GM19397 (cell line): ENCODE measurements at regions not wholly inside any gene's neighbourhood (a gene's known extent, or its start where the extent isn't known, plus 50 kb on each side); places are given as distances from the start of the nearest gene placed in this dataset.

ENCODE experiments used
- ATAC-seq: cut with Tn5 transposase; IDR thresholded peaks from one replicate; pipeline ENCODE4 v1.9.1; 2021; ENCODE audit warnings: mild to moderate bottlenecking, moderate library complexity; ENCODE audit not compliant: unreplicated experiment

- ATAC-seq = no peak
These were observed 91.1 kb upstream of the PMEPA1 start for GRCh38 chr20:57800791-57801430.

- no peak for ATAC-seq
These were observed 87.6 kb upstream of the PMEPA1 start for GRCh38 chr20:57797401-57797800.

GRCh38 chr20:57795977-57796560, 86.3 kb upstream of the PMEPA1 start:
- ATAC-seq = no peak

GRCh38 chr20:57795342-57795697, 85.5 kb upstream of the PMEPA1 start:
- no peak for ATAC-seq

GRCh38 chr20:57794600-57795341, 85.0 kb upstream of the PMEPA1 start:
- ATAC-seq = no peak

- ATAC-seq = no peak
These were observed 84.2 kb upstream of the PMEPA1 start for GRCh38 chr20:57794036-57794435.

- no peak for ATAC-seq
These were observed 83.6 kb upstream of the PMEPA1 start for GRCh38 chr20:57793421-57793820.

GRCh38 chr20:57792386-57793080, 82.7 kb upstream of the PMEPA1 start:
- no peak for ATAC-seq

GRCh38 chr20:57791966-57792365, 82.2 kb upstream of the PMEPA1 start:
- no peak for ATAC-seq

- ATAC-seq = no peak
These were observed 81.6 kb upstream of the PMEPA1 start for GRCh38 chr20:57791178-57791962.

GRCh38 chr20:57790176-57790575, 80.4 kb upstream of the PMEPA1 start:
- ATAC-seq = no peak

GRCh38 chr20:57788936-57789613, 79.3 kb upstream of the PMEPA1 start:
- no peak for ATAC-seq

GRCh38 chr20:57787990-57788781, 78.4 kb upstream of the PMEPA1 start:
- no peak for ATAC-seq

GRCh38 chr20:57787151-57787989, 77.6 kb upstream of the PMEPA1 start:
- no peak for ATAC-seq

GRCh38 chr20:57786304-57786932, 76.6 kb upstream of the PMEPA1 start:
- ATAC-seq = no peak

- no peak for ATAC-seq
These were observed 75.9 kb upstream of the PMEPA1 start for GRCh38 chr20:57785720-57786119.

GRCh38 chr20:57785061-57785460, 75.2 kb upstream of the PMEPA1 start:
- ATAC-seq = no peak
